GM19372 (cell line): ENCODE measurements at regions not wholly inside any gene's neighbourhood (a gene's known extent, or its start where the extent isn't known, plus 50 kb on each side); places are given as distances from the start of the nearest gene placed in this dataset.

Source experiments
- ATAC-seq: cut with Tn5 transposase; IDR thresholded peaks from one replicate; pipeline ENCODE4 v1.9.1; 2021; ENCODE audit warnings: mild to moderate bottlenecking, low read depth, moderate library complexity; ENCODE audit not compliant: unreplicated experiment

DNA sequence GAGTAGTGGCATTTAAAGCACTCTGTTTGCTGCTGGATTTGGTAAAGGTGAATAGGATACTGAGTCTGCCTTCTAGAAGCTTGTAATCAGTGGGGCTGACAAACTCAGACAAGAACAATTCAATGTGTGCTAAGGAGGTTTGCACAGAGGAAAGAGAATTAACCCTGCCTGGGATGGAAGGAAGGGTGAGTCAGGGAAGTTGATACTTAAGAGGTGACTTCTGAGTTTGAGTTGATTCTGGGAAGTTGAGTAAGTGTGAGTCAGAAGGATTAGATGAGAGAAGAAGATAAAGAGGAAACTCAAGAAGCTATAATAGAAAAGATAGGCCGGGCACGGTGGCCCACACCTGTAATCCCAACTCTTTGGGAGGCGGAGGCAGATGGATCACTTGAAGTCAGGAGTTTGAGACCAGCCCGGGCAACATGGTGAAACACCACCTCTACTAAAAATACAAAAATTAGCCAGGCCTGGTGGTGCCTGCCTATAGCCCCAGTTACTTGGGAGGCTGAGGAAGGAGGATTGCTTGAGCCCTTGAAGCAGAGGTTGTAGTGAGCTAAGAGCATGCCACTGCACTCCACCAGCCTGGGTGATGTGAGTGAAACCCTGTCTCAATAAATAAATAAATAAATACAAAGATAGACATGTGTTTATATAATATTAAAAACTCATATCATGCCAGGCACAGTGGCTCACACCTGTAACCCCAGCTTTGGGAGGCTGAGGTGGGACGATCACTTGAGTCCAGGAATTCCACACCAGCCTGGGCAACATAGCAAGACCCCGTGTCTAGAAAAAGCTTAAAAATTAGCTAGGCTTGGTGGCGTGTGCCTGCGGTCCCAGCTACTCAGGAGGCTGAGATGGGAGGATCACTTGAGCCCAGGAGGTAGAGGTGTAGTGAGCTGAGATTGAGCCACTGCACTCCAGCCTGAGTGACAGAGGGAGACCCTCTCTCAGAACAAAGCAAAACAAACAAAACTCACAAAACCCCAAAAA, 126.8 kb upstream of the CPM start:
- no peak for ATAC-seq

- ATAC-seq = no peak
Measured at GRCh38 chr12:69061574-69061973, 128.6 kb upstream of the CPM start.

DNA sequence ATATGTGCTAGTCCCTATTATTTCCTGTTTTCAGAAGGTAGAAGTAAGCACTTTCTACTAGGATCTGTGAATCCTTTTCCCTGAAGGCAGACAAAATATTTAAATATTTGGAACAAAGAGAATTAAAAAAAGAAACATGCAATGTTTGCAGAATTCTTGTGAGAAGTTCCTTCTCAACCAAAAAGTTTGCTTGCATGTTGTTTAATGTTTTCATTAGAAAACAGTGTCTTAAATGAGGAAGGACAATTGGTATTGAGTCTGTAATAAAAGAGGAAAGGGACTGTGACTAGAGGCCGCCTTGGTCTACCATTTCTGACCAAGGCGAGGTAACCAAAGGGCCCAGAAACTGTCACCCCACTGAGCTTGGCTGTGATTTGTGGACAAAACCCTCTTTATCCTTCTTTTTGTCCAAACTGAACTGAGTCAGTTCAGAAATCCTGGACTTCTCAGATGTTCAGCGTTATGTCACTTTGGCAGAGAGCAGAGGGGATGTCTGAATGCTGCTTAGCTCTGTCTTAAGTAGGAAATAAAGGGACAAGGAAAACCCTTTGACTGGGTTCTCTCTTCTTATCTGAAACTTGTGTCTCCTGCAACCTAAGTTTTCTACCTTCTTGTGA, 129.8 kb upstream of the CPM start:
- no peak for ATAC-seq

DNA sequence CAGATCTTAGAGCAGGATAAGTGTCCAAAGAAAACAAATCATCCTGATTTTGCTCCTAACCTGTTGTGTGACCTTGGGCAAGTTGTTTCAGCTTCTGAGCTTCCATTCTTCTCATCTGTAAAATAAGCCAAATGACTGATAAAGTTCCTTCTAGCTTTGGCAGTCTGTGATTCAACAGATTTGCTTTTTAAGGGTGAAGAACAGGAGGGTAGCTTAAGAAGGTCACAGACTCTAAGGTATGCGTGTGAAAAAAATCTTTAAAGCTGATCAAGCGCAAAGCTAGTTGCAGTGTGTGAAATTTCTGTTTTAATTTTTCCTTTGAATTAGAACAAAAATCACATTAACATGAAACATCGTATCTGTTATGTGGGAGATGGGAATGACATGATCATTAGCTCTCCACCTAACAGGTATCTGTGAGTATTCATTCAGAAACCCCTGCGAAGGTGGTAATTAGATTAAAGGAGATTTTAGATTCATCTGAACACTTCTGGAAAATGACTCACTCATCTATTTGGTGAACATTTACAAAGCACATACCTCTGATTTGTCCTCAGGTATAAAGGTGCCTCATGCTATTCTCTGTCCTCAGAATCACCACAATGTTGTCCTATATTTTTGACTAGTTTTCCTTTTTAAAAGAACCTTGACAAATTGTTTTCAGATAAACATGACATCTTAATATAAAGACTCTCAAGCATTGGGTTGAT, 131.9 kb upstream of the CPM start:
- ATAC-seq = no peak

DNA sequence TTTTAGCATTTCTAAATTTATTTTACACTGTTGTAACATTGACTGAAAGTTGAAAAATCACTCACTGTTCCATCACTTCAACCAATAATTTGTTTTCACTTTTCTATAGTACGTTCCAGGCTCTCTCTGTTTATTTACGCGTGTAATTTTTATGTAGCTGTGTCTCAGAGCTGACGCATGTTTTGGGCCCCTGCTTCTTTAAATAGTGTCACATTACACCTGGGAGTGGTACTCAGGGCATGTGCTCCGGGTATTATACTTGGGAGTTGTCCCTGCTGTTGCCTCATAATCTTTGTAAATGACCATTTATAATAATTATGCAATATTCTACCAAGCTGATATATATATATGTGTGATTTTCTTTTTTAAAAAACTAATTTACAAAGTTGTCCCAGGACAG, 132.8 kb upstream of the CPM start:
- no peak for ATAC-seq

DNA sequence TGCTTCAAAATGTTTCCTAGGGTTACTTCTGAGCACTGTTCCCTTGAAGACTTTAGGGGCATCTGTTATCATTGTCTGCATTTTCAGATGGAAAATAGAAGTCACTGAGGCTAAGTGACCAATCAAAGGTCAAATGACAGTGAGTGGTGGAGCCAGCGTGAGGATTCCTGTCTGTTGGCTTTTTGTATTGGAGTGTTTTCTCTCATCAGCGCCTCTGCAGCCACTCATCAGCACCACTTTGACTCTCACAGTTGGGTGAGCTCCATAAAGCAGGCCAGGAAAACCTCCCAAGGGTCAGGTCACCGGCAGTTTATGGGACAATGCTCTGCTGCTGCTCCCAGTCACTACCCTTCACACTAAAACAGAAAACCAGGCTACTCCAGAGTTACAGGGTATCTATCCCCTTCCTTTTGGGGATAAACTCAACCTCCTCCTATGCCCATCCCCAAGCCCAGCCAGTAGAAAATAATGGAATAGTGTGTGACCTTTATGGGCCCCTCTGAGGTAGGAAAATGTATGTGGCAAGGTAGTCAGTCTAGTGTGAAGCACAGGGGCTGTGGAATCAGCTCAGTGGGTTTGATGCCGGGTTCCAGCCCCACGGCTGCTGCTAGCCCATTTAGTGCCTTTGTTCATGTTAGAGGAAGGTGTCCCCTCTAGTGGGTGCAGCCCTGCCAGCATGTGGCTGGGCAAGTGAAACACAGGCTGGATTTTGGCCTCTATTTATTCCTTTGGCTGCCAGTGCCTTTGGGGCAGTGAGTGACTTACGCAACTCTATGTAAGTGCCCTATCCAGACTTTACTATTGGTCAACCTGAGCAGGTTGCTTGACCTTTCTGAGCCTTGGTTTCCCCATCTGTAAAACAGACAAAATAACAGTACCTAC, 133.8 kb upstream of the CPM start:
- ATAC-seq = no peak

DNA sequence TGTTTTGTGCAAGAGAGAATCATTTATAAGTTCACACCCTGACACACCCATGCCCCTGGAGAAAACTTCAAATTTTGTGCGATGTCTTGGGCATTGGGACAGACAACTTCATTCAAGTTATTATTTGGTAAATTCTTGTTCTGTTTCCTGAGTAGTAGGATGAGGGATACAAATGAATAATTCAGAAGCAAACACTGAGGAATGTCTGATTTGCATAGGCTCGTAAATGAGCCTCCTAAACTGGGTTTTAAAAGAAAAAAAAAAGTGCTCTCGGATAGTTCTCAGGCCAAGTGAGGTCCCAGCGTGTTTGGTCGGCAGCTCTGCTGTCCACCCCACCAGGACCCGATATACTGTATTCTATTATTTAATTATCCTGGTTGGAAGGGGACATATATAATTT, 134.7 kb upstream of the CPM start:
- ATAC-seq = no peak

- ATAC-seq = no peak
Measured at GRCh38 chr12:69068448-69068847, 135.5 kb upstream of the CPM start.

- no peak for ATAC-seq
Measured at GRCh38 chr12:69069479-69069878, 136.5 kb upstream of the CPM start.

DNA sequence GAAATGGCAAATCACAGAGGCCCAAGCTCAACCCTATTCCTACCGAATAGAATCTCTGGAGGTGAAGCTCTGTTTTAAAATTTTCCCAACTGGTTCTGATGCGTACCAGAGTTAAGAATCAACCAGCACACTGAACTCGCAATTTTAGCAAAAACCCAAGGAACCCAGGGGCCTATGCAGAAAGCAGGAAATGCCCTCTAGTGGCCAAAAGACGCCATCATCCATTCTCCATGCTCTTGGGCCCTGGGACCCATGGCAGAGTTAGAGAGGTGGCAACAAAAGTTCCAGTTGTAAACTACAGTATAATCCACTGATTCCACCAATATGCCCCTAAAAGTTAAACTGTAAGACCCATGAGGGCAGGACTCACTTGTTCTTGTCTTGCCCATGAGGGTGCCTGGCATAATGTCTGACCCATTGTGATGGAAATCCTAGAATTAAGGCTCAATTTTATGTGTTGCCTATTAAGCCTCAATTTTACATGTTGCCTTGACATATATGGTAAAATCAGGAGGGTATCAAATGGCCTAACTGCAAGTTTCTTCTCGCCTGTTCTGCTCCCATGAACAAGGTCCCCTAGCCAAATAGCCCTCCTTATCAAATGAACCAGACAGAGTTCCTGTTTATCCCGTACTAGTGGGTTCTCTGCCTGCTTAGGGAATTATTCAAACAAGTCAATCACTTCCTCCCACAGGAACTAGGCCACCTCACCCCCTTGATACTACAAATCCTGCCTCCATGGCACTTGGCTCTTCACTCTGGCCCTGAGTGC, 137.5 kb upstream of the CPM start:
- no peak for ATAC-seq

- ATAC-seq = no peak
Measured at GRCh38 chr12:69071091-69071370, 138.1 kb upstream of the CPM start.

- ATAC-seq = no peak
Measured at GRCh38 chr12:69073035-69073434, 140.1 kb upstream of the CPM start.

DNA sequence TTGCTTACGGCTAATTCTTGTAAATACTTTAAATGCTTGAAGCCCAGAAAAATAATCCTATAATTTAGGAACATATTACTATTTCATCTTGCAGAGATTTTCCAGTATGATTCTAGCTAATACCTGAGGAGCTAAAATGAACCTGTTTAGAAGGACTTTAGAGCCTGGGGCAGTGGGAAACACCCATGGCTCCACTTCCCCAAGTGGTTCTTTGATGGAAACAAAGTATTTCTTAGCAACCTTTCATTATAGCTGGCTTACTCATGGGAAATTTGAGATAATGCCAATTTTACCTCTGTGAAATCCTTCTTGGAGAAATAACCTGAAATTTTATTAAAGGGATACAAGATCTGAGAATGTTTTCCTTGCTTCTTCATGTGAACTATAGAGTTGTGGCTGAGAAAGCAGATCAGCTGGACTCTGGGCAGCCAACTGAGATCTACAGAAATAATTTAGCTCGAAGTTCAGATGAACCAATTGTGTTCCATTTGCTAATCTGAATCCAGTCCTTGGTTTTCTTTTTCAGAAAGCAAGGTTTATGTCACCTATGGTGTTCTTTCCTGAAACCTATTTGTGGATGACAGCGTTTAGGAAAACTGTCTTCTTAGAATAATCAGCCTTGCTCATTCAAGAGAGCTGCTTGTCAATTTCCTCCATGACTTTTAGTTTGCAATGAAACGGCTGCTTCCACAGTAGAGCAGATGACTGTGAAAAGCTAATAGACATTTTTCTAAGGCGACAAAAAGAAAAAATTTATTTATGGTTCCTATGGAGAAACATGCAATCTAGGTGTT, 141.8 kb upstream of the CPM start:
- no peak for ATAC-seq

DNA sequence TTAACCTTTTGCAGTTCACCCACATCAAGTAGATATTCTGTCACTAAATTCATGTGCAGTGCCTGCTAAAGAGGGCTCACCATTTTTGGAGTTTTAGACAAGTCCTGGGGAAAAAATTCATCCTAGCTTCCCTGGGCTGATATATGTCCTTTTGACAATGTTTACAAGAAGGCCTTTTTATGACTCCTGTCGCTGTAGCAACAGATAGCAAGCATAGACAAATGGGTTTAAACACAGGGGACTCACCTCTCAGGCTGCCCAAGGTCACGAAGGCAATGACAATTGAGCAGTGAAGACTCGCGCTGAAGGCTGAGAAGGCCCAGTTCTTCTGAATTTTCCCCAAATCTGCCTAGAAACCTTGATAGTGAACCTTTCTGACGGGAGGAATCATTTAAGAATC, 150.7 kb upstream of the CPM start:
- ATAC-seq = no peak

- no peak for ATAC-seq
Measured at GRCh38 chr12:69084816-69085378, 151.9 kb upstream of the CPM start.

DNA sequence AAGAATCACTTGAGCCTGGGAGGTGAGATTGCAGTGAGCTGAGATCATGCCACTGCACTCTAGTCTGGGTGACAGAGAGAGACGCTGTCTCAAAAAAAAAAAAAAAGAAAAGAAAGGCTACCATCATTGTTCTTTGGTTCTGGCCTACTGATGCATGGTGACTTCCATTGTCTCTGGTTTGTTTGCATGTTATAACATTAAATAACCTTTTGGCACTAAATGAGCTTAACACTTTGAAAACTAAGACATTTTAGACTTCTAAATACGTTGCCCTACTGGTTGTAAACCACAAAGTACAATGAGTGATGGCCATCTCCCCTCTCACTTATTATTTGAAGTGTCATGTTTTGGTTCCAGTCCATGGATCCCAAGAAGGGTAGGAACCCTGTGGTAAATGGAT, 152.9 kb upstream of the CPM start:
- ATAC-seq = no peak

- ATAC-seq = no peak
Measured at GRCh38 chr12:69087986-69088385, 151.4 kb upstream of the CPSF6 start.

GRCh38 chr12:69090722-69091121, 148.6 kb upstream of the CPSF6 start:
- ATAC-seq = no peak
